H7 (cell line): ENCODE measurements at regions not wholly inside any gene's neighbourhood (a gene's known extent, or its start where the extent isn't known, plus 50 kb on each side); places are given as distances from the start of the nearest gene placed in this dataset.

ENCODE experiments used
- DNase-seq: peaks from one replicate; pipeline ENCODE4 v3.0.0; 2012
- H3K27me3 ChIP-seq: 2 replicates; pipeline ENCODE4 v1.6.0; 2011; ENCODE audit warnings: mild to moderate bottlenecking, low read length; ENCODE audit not compliant: control insufficient read depth, insufficient read depth
- H3K36me3 ChIP-seq: replicated peaks from 2 replicates; pipeline ENCODE4 v1.5.1; 2011; ENCODE audit warnings: low read length; ENCODE audit not compliant: control insufficient read depth, insufficient read depth
- H3K4me3 ChIP-seq: 2 replicates; pipeline ENCODE4 v1.5.1; 2011; ENCODE audit warnings: low read depth, mild to moderate bottlenecking, control low read depth, low read length, moderate library complexity; ENCODE audit not compliant: insufficient read depth

DNA sequence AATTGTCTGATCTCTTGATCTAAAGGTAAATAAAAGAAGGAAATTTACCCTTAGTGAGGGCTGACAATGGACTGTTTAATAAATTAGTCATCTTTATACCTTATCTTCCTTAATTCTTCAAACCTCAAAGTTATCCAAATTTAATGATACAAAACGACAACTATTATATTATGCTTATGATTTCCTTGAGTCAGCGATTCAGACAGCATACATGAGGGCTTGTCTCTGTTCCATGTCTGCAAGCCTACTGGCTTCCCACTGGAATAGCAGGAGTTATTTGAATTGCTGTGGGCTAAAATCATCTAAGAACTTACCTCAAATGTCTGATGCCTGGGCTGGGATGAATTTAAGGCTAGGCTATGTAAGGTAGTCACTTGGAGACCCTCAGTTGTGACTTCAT is 197.2 kb upstream of the MDGA2 start:
- no peaks in the 10 kb centered on the region for H3K27me3 ChIP-seq
- DNase-seq = no peak
- no peak overlapping the region for H3K4me3 ChIP-seq
- no peaks in the 10 kb centered on the region for H3K36me3 ChIP-seq

DNA sequence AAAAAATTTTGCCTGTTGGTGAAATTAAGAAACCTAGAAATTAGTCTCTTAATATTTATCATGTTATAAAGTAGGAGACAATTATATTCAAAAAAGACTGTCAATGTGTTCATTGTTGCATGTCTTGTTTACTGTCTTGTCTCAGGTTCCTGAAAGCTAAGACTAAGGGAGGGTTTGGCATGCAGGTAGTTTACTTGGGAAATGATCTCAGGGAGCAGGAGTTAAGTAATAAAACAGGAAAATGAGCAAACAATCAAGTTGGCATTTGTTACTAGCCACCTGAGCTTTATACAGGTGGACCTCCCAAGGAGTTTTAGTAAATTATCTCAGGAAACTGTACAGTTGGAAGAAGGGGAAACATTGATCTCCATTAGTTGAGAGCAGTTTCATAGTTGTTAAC is 188.0 kb upstream of the MDGA2 start:
- H3K36me3 ChIP-seq = no peaks in the 10 kb centered on the region
- DNase-seq = no peak
- H3K4me3 ChIP-seq = no peak overlapping the region
- H3K27me3 ChIP-seq = no peaks in the 10 kb centered on the region

DNA sequence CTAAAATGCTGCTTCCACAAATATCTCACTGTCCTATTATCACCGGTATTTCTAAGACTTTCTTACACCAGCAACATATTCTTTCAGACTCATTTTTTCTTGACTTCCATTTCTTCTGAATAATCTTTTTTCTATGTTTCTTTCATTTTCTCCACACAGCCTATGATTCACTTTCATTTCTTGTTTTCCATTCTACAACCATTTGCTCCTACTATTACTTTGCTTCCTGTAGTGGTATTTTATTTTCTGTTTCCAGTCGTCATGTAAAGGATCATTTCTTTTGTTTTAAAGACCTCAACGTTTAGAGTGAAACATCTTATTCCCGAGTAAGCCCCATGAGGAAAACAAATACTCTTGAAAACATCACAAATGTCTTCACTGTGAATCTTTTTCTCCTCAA is 182.2 kb upstream of the MDGA2 start:
- no peak overlapping the region for H3K4me3 ChIP-seq
- H3K27me3 ChIP-seq = no peaks in the 10 kb centered on the region
- no peak for DNase-seq
- H3K36me3 ChIP-seq = no peaks in the 10 kb centered on the region

DNA sequence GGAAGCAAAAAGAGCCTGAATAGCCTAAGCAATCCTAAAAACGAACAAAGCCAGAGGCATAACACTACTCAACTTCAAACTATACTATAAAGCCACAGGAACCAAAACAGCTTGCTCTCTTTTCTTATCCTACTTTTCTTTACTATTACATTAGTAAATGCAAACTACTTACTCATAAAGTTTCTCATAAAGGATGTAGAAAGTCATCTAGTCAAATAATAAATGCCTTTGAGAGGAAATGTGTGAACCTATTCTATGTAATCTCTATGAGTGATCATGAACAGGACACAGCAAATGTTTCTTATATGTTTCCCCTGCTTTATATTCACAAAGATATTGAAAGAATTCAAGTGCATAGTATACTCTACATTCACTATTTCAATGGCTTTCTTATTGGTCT is 176.9 kb upstream of the MDGA2 start:
- DNase-seq = no peak
- Histone ChIP-seq H3K4me3 (no peak overlapping the region), H3K36me3 (no peaks in the 10 kb centered on the region)

DNA sequence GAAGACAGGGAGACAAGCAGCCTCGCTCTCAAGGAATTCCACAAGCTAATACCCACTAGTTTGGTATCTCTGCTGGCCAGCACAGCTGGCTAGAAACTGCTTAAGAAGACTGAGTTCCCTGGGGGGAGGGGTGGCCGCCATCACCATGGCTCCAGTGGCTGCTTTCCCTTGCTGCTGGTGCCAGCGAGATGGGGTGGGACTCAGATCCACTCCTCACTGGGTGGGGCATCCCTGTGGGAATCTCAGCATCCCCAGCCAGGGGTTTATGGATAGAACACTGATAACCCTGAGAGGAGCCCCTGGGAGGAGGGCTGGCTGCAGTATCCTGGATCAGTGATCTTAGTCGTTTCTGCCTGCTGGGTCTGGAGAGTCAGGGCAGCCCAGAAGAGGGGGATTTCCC is 170.6 kb upstream of the MDGA2 start:
- Histone ChIP-seq H3K4me3 (no peak overlapping the region), H3K27me3 (no peaks in the 10 kb centered on the region), H3K36me3 (no peaks in the 10 kb centered on the region)
- no peak for DNase-seq

More for the DNA sequence above, 176.9 kb upstream of the MDGA2 start:
- no peaks in the 10 kb centered on the region for H3K27me3 ChIP-seq

DNA sequence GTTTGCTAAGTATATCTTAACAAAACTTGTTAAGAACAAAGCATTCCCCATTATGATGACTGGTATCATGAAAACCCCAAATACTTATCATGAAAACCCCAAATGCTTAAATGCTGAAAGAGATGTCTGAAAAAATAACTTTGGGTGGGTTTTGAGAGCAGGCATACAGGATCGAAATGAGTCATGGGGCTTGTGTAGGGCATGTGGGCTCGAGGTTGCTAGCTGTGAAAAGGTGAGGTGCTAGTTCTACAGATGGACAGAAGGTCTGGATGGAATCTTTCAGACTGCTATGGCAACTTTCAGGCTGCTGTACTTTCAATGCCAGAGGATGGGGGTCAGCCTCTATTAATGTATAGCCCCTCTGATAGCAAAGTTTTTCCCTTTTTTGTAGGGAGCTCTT is 167.8 kb upstream of the MDGA2 start:
- Histone ChIP-seq H3K27me3 (no peaks in the 10 kb centered on the region), H3K36me3 (no peaks in the 10 kb centered on the region), H3K4me3 (no peak overlapping the region)
- no peak for DNase-seq

DNA sequence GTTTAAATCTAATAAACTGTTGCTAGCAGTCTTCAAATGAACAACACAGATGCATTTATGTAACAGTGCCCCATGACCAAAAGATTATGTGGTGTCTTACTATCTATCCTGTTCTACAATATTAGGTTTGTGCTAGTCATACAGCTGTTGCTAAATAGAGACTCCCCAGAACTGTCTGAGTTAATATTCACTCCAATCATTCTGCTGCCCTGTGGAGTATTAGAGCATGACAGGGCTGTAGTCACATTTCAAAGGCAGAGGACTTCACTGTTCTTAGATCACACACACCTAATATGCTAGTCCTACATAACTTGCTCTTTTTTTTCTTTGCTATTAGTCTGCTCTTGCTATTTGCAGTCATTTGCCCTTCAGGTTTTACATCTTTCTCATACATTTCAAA is 157.6 kb upstream of the MDGA2 start:
- H3K27me3 ChIP-seq = no peaks in the 10 kb centered on the region
- no peak overlapping the region for H3K4me3 ChIP-seq
- DNase-seq = no peak
- H3K36me3 ChIP-seq = no peaks in the 10 kb centered on the region

DNA sequence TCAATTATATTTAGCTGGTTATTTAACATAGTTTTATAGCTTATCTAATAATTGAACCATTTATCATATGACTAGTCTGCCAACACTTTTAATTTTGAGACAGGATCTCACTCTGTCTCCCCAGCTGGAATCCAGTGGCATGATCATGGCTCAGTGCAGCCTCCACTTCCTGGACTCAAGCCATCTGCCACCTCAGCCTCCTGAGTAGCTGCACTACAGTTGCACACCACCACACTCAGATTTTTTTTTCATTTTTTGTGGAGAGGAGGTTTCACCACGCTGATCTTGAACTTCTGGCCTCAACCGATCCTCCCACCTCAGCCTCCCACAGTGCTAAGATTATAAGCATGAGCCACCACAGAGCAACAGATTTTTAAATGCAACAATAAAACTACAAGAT is 151.4 kb upstream of the MDGA2 start:
- Histone ChIP-seq H3K36me3 (no peaks in the 10 kb centered on the region), H3K4me3 (no peak overlapping the region), H3K27me3 (no peaks in the 10 kb centered on the region)
- no peak for DNase-seq

DNA sequence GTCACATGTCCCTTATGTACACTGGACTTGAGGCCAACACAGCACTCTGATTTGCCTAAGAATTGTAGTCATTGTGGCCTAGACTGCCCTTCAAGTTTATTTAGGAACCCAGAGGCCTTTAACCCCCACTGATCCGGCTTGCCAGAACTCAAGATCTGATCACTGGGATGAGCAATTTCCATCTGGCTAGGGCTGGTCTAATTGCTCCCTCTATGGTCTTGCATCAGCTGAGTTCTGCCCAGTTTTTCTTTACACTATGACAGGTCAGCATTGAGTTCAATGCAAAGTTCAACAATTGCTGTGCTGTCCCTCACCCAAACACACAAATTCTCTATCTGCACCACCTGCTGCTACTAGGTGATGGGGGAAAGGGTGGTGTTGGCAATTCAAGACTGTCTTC is 146.9 kb upstream of the MDGA2 start:
- no peak for DNase-seq
- H3K27me3 ChIP-seq = no peaks in the 10 kb centered on the region
- no peak overlapping the region for H3K4me3 ChIP-seq
- H3K36me3 ChIP-seq = no peaks in the 10 kb centered on the region

DNA sequence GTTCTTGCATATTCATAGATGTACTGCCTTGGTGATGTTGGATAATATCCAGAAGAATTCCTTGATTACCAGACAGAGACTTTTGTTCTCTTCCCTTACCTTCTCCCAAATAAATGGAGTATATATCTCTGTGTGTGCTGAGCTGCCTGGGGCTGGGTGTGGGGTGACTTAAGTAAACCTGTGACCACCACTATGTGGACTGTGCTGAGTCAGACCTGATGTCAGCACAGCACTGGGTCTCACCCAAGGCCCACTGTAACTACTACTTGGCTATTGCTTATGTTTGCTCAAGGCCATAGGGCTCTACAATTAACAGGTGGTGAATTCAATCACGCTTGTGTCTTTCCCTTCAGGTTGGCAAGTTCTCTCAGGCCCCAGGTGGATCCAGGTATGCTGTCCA is 145.7 kb upstream of the MDGA2 start:
- no peak for DNase-seq
- Histone ChIP-seq H3K4me3 (no peak overlapping the region), H3K27me3 (no peaks in the 10 kb centered on the region), H3K36me3 (no peaks in the 10 kb centered on the region)

DNA sequence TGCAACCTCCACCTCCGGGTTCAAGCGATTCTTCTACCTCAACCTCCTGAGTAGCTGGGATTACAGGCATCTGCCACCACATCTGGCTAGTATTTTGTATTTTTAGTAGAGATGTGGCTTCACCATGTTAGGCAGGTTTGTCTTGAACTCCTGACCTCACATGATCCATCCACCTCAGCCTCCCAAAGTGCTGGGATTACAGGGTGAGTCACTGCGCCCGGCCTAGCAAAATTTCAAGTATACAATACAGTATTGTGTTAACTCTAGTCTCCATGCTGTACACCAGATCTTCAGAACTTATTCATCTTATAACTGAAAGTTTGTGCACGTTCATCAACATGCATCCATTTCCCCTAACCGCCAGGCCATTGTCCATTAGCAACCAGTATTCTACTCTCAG is 115.1 kb upstream of the MDGA2 start:
- DNase-seq = no peak
- H3K4me3 ChIP-seq = no peak overlapping the region
- H3K27me3 ChIP-seq = no peaks in the 10 kb centered on the region
- H3K36me3 ChIP-seq = no peaks in the 10 kb centered on the region

DNA sequence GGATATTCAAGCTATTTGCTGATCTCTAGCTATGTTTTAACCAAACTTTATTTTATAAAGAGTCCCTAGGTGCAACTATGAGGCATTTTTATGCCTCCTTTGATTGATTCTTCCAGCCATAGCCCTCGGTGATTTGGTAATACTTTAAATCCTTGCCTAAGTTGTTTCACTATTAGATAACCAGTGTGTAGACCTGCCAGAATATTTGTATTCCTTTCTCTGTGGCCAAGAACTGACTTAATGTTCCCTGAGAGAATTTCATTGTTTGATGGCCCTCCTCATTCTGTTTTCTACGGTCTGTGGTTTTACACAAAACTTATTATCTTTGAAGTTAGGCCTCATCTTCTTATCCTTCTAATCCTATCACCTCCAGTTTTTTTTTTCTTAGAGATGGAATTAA is 109.7 kb upstream of the MDGA2 start:
- DNase-seq = no peak
- Histone ChIP-seq H3K4me3 (no peak overlapping the region), H3K27me3 (no peaks in the 10 kb centered on the region), H3K36me3 (no peaks in the 10 kb centered on the region)

DNA sequence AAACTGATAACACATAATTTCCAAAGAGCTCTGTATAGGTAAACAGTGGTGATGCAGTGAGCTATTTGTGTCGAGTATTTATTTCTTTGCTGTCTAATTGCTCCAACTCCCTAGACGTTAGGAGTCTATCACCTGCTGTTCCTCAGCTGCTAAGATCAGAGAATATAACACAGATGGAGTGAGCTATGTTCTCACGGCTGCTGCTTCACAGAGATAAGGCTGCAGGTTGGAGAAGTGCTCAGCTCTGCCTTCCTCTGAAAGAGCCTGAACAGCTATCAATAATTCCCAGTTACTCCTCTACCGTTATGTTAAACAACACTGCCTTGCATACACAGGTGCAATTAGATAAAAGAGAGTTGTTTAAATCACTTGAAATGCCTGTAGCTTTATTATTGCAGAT is 103.2 kb upstream of the MDGA2 start:
- H3K36me3 ChIP-seq = no peaks in the 10 kb centered on the region
- no peak for DNase-seq
- no peak overlapping the region for H3K4me3 ChIP-seq
- no peaks in the 10 kb centered on the region for H3K27me3 ChIP-seq

DNA sequence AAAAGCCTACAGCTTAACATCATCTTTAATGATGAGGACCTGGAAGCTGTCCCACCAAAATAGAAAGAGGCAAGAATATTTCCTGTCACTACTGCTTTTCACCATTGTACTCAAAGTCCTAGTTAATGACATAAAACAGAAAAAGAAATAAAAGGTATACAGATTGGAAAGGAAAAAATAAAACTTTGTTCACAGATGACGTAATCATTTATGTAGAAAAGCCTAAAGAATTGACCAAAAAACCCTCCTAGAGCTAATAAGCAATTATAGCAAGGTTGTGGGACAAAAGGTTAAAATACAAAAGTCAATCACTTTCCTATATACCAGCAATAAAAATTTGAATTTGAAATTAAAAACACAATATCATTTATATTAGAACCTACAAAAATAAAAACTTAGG is 97.2 kb upstream of the MDGA2 start:
- H3K27me3 ChIP-seq = no peaks in the 10 kb centered on the region
- no peak for DNase-seq
- H3K36me3 ChIP-seq = no peaks in the 10 kb centered on the region
- H3K4me3 ChIP-seq = no peak overlapping the region

DNA sequence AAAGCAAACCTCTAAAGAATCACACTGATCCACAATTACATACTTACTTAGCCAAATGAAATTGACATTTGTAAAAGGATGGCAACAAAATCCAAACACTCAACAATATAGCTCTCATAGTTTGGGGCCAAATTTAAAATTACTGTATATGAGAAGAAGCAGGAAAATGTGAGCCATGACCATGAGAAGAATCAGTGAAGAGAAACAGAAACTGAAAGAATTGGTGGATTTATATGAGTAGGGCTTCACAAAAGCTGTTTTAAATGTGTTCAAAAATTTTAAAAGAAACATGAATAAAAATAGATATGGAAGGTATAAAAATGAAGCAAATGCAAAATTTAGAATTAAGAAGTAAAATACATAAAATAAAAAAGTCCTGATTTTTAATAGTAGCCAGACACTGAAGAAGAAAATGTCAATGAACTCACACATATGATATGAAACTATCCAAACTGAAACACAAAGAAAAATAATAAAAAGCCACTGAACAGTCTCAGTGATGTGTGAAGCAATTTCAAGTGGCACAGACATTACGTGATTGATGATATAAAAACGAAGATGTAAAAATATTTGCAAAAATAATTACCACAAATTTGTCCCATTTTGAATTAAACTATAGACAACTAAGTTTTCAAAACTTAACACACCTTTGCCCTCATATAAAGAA is 87.9 kb upstream of the MDGA2 start:
- H3K4me3 ChIP-seq = no peak overlapping the region
- no peaks in the 10 kb centered on the region for H3K27me3 ChIP-seq
- H3K36me3 ChIP-seq = no peaks in the 10 kb centered on the region
- no peak for DNase-seq

DNA sequence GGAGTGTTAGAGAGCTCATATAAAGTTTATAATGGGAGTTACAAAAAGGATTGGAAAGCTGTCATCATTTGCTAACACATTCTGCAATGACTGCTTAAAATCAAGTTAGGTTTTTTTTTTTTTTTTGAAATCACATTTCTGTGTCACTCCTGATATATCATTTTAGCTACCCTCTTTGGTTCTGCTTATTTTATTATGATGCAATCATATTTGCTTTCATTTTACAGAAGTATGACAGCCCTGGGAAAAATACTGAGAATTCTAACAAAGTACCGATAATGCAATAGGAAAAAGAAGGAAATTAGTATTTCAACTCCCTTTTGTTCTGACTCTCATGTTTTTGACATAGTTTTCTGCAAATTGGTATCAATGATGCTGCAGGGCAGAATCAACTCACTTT is 71.6 kb upstream of the MDGA2 start:
- H3K27me3 ChIP-seq = no peaks in the 10 kb centered on the region
- H3K36me3 ChIP-seq = no peaks in the 10 kb centered on the region
- DNase-seq = no peak
- no peak overlapping the region for H3K4me3 ChIP-seq
